Activated CD4-positive, alpha-beta T cell treated with anti-CD3 and anti-CD28 coated beads, Interleukin-2, amount 50 U/mL, for 16 hours (primary cell): ENCODE measurements at regions not wholly inside any gene's neighbourhood (a gene's known extent, or its start where the extent isn't known, plus 50 kb on each side); places are given as distances from the start of the nearest gene placed in this dataset.

Experiments used
- DNase-seq: peaks from one replicate; pipeline ENCODE4 v3.0.0-alpha.2; 2020

DNA sequence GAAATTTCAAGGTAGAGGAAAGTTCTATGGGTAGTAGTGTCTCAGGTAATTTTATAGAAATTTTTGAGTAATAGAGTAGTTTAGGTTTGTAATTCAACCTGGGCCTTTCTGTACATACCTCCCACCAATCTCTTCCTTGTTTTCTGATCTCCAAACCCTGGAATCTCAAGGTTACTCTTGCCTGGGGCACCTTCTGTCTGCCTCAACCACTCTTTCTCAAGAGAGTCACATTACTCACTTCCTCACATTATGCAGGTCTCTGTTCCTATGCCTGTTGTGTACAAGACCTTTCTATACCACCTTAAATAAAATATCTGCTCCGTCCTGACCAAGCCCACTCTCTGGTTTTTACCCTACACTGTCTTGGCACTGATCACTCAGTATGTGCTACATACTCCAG is 412.6 kb upstream of the CTNND2 start:
- DNase-seq: no peak

DNA sequence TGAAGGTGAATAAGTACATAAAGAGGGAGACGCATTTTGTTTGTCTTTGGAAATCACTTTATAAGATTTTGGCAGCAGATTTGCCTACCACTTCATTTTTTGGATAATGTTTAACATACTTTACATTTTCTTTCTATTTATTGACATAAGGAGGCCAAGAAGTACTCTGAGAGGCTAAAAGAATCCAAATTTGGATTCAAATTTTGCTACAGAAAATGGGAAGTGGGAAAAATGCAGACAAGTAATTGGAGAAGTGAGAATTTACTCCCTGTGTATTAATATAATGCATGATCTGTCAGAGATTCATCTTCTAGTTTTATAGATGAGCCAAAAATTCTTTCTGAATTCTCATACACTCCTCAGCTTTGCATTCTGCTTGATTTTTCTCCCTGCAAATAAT is 411.2 kb upstream of the CTNND2 start:
- DNase-seq: no peak

DNA sequence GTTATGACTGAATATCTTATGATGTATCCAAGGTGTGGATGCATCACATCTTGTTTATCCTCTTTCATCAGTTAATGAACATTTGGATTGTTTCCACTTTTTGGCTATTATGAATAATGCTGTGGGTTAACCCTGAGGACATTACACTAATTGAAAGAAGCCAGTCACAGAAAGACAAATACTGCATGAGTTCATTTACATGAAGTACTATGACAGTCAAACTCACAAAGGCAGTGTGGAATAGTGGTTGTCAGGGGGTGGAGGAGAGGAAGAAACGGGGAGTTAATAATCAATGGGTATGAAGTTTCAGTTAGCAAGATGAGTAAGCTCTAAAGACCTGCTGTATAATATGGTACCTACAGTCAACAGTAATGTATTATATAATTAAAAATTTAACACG is 409.4 kb upstream of the CTNND2 start:
- DNase-seq: no peak

DNA sequence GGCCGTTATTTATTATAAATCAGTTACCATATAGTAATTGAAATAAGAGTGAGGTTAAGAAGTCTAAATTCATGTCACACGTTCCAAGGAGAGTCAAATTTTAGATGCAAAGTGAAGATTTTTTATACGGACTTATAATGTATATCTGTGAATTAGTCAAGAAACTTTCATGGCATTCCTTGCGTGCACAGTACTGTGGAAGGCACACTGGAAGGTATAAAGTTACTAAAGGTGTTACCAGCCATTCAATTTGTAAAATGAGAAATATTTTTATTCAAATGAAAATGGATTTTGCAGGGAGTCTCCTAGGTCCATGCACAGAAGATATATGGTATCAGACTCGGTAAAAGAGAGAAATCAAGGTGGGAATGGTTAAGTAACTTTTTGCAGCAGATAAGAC is 408.1 kb upstream of the CTNND2 start:
- no peak for DNase-seq

DNA sequence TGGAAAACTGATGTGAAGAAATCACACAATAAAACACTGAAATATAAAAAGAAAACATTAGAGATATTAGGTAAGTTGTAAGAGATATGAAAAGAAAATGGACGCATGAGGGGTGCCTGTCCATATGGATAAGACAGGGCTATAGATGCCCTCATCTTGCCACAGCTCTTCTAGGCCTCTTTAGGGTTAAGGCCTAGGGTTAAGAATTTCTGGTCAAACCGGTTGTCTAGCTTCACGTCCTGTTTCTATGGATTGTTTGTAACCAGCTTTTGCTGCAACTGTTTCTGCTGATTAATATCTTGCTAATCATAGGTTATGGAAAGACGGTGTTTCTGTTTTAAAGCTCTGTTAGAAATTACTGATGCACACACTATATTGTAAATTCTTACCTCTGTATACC is 389.9 kb upstream of the CTNND2 start:
- DNase-seq: no peak

DNA sequence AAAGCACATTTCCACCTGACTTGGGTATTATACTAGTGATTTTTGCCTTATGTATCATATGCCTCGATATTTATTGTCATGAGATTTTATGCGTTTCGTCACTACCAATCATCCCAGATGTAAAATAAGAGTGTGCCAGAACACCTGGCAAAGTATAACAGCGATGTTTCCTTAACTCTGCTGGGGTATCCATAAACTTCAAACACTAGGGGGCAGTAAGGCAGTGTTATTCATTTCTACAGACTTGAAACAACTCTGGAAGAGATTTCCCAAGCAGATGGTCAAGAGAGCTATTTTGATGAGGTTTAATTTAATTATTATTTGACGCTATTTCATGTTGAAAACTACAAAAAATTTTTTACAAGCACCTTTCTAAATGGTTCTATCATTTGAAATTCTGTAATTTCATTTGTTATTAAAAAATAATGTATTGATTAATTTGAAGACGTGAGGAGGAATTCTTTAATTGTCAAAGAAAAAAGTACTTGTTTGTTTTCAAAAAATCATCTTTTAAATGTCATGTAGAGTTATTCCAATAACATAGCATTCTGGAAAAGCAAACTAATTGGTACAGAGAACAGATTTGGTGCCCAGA is 388.5 kb upstream of the CTNND2 start:
- peak; percentile 7 for DNase-seq

DNA sequence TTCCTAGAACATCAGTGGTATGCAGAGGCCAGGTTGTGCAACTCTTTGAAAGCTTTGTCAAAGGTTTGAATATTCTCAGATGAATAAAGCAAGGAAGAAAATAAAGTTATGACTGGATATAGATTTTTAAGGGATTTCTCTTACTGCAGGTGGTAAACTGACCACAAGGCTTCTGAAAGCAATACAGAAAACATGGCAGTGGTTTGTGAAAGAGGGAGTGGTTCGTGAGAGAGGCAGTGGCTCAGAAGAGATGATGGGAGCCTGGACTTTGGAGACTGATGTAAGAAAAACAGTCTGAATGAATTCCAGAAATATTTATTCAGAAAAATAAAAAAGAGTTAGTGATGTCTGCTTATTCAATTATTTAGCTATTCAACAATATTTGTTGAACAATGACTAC is 380.4 kb upstream of the CTNND2 start:
- no peak for DNase-seq

DNA sequence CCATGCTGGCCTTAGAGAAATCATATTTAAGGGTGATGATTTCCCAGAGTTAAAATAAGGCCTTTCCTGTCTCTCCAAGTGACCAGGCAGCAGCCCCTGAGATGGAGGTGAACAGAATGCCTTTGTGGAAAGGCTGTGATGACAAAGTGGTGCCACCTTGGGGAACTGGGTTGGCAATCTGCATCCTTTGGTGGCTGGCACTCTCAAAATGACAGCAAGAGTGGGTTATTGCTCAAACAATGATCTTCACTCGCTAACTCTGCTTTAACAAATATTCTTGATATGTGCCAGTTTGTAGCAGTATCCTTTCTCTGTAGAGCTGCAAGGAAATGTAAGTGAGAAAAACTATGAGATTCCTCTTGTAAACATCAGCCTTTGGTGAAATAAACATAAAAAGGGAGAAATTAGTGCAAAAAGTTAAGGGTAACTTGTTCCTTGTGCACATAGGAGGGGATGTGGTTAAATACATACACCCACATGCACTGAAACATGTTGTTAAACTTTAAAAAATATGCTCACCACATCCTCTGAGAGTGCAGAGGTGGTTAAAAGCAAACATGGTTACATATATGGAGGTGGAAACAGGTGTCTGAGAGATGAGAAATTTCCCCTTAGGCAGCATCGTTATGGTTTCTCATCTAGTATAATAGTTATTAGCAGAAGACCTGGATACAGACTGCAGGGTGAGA is 373.4 kb upstream of the CTNND2 start:
- no peak for DNase-seq

DNA sequence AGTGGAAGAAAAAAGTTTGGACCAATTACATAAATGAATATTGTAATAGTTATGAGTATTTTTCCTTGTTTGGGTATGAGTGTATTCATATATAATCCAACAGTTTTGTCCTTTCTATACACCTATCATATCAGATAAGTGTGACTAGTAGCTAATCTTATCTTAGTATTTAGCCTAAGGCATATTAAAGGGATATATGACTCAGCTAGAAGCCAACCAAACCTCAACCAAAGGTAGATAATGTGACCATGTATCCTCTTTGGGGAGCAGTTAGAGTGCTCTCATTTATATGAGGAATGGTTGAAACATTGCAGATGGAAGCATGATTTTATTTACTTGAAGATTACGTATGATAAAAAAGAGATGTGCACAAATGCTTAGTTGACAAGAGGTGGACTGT is 370.0 kb upstream of the CTNND2 start:
- DNase-seq: no peak

DNA sequence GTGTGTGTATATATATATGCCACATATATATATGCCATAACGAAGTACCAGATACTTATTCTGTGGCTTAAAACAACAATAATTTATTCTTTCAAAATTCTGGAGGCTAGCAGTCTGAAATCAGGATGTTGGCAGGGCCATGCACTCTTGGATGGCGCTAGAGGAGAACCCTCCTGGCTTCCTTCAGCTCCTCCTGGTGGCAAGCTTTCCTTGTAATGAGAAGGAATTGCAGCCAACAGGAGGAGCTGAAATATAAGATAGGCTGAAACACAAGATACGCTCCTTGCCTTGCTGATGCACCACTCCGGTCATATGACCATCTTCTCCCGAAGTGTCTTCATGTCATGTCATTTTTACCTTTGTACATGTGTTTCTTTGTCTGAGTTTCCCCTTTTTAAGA is 368.1 kb upstream of the CTNND2 start:
- DNase-seq: no peak

DNA sequence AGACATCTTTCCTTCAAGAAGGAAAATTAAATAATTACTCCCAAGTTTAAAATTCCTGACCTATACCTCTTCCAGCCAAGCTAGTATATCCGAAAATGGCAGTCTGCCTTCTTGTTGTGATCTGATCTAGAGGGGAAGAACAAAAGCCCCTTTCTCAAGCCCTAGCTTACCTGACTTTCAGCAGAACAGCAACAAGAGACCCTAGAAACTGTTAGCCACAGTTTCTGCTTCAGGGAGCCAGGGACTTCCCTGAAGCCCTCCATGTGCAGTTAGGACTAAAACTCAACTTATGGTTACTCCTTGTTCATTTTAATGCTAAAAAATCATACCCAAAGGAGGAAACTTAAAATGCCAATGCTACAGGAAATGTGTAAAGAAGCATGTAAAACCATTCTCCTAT is 366.7 kb upstream of the CTNND2 start:
- no peak for DNase-seq

DNA sequence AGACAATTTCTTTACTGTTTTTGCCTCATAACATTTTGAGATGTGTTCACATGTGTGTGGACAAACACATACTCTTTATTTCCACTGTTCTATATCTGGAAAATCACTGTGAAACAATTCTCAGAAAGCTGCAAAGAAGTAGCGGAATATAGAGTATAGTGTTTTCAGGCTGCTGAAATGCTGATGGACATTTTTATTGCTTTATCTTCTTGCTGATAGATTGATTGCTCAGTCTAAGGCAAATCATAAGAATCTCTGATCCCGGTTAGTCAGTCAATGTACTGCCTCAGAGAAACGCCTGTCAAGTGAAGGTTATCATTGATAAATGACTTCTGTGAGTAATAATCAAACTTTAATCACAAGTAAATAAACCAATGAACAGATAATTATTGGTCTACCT is 364.9 kb upstream of the CTNND2 start:
- no peak for DNase-seq

DNA sequence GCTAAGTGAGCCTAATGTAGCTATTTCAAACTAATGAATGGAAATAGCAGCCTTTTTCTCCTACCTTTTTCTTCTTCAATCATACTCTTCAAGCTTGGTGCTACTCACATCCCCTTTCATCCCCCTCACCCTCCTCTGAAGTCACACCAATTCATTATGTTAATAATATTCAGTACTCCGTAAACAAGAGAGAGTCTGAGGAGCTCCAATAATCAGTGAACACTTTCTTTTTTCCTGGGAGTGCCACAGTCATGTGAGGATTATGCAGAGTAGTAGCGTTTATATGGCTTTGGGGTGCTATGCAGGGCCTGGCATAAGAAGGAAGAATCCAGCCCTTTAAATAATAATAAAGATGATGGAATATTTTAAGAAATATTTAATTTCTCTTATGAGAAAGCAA is 354.3 kb upstream of the CTNND2 start:
- DNase-seq: no peak

DNA sequence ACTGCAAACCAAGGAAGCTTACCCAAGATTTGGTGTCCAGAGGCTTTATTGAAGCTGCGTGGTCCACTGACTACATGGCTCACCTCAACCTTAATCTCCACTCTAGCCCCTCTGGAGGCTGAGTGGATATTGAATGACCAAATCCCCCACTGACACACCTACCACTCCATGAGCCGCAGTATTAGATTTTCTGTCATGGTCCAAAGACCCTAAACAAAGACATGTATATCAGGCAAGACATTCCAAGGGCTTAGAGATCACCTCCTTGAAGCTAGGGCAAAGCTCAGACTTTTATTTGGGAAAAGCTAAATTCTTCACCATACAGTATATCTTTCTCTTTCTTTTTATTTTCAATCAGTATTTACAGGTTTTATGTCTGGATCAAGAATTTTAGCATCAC is 346.2 kb upstream of the CTNND2 start:
- DNase-seq: no peak

DNA sequence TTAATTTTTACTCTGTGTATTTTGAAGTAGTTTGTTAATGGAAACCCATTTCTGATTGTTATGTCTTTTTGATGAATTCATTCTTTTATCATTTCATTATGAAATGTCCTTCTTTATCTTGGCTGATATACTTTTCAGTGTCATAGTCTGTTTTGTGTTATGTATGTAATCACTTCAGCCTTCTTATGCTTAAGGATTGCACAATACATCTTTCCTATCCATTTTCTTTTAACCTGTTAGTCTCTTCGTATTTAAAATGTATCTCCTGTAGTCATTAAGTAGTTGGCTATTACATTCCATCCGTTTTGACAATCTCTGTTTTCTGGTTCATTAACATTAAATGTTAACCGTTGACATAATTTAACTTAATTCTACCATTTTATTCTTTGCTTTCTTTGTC is 344.6 kb upstream of the CTNND2 start:
- no peak for DNase-seq

DNA sequence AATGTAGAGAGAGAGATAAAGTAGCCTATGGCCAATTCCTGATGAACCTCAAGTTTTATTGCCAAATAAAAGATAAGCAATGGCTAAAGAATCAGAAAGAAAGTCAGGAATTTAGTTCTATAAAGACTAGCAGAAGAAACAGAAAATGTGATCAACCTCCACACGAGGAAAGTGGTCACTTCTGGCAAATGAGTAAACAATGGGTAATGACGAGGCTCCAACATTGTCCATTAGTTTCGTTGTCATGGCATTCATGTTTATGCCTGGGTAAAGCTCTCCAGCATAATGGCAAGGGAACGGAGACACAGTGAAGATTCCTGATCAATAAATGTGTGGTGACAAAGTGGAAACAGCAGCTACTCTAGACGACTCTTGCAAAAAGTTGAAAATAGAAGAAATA is 341.8 kb upstream of the CTNND2 start:
- no peak for DNase-seq

DNA sequence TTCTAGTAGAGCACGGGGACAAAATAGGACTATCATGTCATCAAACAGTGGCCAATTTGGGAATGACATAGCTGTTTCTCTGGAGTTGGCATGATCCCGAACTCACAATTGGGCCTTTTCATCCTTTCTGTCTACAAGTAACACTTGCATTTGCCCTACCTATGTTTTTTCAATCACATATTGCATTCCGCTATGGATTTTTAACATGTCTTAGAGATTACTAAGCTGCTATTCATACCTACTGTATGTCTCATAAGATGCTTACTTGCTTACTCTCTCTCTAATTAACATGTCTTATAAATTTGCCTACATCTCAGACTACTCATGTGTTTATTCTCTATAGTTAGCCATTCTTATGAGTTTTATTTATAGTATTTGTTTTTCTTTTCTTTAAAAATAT is 341.2 kb upstream of the CTNND2 start:
- DNase-seq: no peak

DNA sequence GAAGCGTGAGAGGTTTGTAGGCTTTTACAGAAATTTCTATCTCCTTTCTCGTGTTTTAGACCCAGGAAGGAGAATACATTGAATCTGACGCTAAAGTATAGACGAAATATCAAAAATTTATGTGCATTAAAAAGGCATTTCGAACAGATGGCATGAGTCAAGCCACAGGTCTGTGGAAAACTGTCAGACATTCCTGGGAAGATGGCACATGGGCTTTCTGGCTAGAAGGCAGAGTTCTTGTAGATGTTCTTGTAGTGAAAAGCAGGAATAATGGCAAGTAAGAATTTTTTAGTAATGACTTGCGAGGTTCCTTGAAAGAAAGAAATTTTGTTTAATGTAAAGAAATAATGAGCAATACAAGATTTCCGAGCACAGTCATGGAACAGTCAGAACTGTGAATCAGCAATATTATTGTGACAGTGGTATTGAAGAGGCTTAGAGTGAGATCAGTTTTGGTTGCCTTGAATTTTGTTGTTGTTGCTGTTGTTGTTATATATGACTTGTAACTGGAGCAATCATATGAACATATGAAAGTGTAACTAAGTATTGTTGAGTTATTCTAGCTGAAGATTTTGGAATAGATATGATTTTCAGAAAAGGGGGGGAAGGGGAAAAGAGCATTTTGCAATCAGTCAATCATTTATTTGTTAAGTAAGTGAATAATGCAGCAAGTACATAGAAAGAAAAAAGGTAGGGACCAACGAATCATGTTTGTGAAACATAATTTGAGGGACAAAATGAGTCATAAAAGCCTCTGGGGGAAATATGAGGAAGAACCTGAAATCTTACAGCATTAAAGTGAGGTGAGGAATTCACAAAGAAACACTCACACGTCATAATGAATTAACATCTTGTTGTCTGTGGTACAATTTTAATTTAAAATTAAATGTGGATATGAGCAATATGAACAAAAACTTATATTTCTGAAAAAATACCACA is 339.0 kb upstream of the CTNND2 start:
- DNase-seq: no peak

DNA sequence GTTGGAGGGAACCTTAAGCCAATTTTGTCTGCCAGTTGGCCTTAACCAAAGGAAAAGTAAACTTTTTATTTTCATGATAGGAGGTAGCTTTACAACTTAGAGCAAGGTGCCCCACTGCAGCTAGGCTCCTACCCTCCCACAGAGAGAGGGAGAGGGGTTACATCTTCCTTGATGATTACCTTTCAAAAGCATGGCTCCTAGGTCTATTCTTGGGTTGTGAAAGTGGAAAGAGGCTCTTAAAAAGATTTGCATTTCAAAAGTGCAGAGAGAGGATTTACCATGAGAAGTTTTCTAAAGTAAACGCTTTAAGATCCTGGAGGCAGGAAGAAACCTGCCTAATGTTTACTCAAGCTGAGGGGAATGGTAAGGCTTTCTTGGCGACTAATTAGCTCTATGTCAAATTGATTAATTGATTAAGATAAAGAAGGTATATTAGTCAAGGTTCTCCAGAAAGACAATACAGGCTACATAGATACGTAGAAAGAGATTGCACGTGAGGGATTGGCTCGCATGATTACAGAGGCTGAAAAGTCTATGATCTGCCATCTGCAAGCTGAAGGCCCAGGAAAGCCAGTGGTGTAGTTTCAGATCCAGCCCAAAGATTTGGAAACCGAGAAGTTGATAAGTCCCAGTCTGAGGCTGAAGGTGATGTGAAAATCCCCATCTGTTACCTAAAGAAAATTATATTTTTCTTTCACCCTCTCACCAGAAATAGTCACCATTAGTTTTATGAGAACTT is 333.8 kb upstream of the CTNND2 start:
- no peak for DNase-seq

DNA sequence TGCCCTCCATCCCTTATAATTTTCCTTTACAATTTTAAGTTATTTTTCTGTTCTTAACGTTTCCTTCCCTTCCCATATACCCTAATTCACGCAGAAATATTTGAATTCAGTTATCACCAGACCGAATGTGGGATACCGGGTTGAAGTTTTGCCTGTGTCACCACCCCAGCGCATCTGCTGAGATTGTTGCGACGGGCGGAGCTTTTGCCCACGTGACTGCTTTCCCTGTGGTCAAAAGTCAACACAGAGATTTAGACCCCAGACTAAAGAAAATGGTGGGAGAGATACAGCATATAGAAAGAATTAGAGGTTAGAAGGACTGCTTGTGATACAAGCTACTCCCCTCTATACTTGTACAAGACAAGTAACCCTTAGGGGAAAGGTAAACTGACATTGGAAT is 326.4 kb upstream of the CTNND2 start:
- DNase-seq: no peak

DNA sequence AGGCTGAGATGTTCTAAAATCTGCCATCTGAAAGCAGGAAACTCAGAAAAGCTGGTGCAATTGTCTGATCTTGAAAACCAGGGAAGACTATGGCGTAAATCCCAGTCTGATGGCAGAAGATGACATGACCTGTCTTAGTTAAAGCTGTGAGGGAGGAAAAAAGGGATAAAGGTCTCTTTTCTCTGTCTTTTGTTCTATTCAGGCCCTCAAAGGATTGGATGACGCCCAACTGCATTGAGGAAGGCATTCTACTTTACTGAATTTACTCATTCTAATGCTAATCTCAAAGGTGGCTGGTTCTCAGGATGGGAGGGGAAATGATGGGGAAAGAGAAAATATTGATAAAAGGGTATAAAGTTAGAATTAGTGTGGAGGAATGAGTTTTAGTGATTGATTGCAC is 312.8 kb upstream of the CTNND2 start:
- DNase-seq: no peak

DNA sequence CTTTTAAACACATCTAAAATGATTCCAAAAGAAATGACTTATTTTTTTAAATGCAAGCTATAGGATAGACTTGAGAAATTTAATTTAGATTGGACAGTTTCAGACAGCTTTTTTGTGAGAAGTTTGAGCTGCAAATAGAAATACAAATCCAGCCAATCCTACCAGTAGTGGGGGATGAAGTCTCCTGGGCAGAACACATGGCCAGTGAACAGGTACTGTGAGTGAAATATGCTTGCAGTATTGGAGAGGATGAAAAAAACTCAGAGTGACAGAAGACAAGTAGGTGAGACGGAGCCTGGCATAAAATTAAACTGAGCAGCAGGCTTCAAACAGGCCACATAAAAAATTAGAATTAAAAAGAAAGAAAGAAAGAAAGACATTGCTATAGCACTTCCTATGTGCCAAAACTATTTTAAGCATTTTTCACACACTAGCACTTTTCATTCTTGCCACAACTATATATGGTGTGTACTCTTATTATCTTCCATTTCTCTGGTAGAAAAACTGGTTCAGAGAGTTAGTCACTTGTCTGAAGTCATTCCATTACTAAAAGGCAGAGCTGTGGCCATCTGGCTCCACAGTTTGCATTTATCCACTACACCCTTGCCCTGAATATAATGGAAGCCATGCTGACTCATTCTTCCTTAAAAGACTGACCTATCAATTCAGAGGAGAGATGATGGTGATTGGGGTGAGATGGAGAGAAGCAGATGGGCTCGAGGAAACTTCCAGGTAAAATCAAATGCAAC is 310.2 kb upstream of the CTNND2 start:
- DNase-seq: no peak
